ENCODE measurements at regions not wholly inside any gene's neighbourhood (a gene's known extent, or its start where the extent isn't known, plus 50 kb on each side); places are given as distances from the start of the nearest gene placed in this dataset.

DNA sequence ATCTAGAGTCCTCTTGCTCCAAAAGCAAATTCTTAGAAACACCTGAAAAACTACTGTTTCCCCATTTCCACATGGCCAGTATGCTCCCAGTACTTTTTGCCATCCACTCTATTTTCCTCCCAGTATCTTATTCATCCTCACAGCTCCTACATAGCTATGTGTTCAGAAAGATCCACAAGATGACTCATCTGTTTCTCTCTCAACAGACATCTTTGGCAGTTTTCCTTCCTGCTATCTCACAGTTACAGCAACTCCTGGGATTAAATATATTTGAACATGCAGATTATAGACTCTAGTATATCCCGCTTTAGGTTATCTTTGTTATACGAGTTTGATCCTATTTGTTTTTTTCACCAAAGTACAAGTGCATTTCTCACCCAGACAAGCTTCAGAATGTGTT is 675.6 kb upstream of the POT1 start:
- H3K9me3 ChIP-seq (replicated peaks; ENCODE audit: low read length): no peaks in the 10 kb centered on the region
- no peak overlapping the region for H3K9ac ChIP-seq (ENCODE audit: low read depth, low read length)

GRCh38 chr7:125602441-125602840 is 672.8 kb upstream of the POT1 start:
- no peak overlapping the region for H3K4me3 ChIP-seq (ENCODE audit: low read length)
- H3K4me1 ChIP-seq (ENCODE audit: control insufficient read depth, insufficient read depth, low read length): no peaks in the 10 kb centered on the region
- H3K27me3 ChIP-seq (ENCODE audit: control insufficient read depth, insufficient read depth, low read length): no peaks in the 10 kb centered on the region
- no peaks in the 10 kb centered on the region for H3K9me3 ChIP-seq (replicated peaks; ENCODE audit: low read length)
- H3K9ac ChIP-seq (ENCODE audit: low read depth, low read length): no peak overlapping the region
- no peaks in the 10 kb centered on the region for H3K36me3 ChIP-seq (ENCODE audit: insufficient read depth, low read length)
- no peak overlapping the region for H3K4me2 ChIP-seq (ENCODE audit: low read length)

More for the DNA sequence above, 675.6 kb upstream of the POT1 start:
- no peaks in the 10 kb centered on the region for H3K36me3 ChIP-seq (ENCODE audit: insufficient read depth, low read length)
- H3K4me2 ChIP-seq (ENCODE audit: low read length): no peak overlapping the region
- H3K4me1 ChIP-seq (ENCODE audit: control insufficient read depth, insufficient read depth, low read length): no peaks in the 10 kb centered on the region
- no peaks in the 10 kb centered on the region for H3K27me3 ChIP-seq (ENCODE audit: control insufficient read depth, insufficient read depth, low read length)
- H3K4me3 ChIP-seq (ENCODE audit: low read length): no peak overlapping the region

DNA sequence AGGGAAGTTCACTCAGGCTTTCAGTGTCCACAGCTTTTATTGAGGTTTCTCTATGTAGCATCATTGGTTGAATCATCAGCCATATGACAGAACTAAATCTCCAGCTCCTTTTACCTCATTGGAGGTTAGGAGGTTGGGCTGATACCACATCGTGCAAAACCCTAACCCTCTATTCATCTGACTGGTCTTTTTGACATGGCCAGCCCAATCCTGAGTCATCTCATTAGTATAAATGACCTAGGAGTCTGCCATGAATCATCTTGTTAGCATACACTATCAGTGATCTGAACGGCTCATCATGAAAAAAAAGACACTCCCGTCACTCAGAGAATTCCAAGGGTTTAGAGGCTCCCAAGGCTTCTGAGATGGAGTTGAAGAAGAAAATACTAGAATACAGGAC is 669.8 kb upstream of the POT1 start:
- no peak overlapping the region for H3K4me3 ChIP-seq (ENCODE audit: low read length)
- H3K4me1 ChIP-seq (ENCODE audit: control insufficient read depth, insufficient read depth, low read length): no peaks in the 10 kb centered on the region
- no peaks in the 10 kb centered on the region for H3K36me3 ChIP-seq (ENCODE audit: insufficient read depth, low read length)
- no peaks in the 10 kb centered on the region for H3K27me3 ChIP-seq (ENCODE audit: control insufficient read depth, insufficient read depth, low read length)
- H3K9me3 ChIP-seq (replicated peaks; ENCODE audit: low read length): no peaks in the 10 kb centered on the region
- H3K9ac ChIP-seq (ENCODE audit: low read depth, low read length): no peak overlapping the region
- no peak overlapping the region for H3K4me2 ChIP-seq (ENCODE audit: low read length)

- Histone ChIP-seq H3K27me3 (ENCODE audit: control insufficient read depth, insufficient read depth, low read length) (no peaks in the 10 kb centered on the region), H3K9me3 (replicated peaks; ENCODE audit: low read length) (no peaks in the 10 kb centered on the region), H3K9ac (ENCODE audit: low read depth, low read length) (no peak overlapping the region), H3K4me1 (ENCODE audit: control insufficient read depth, insufficient read depth, low read length) (no peaks in the 10 kb centered on the region), H3K4me2 (ENCODE audit: low read length) (no peak overlapping the region), H3K4me3 (ENCODE audit: low read length) (no peak overlapping the region), H3K36me3 (ENCODE audit: insufficient read depth, low read length) (no peaks in the 10 kb centered on the region)
Measured at GRCh38 chr7:125592331-125592730, 662.7 kb upstream of the POT1 start.

DNA sequence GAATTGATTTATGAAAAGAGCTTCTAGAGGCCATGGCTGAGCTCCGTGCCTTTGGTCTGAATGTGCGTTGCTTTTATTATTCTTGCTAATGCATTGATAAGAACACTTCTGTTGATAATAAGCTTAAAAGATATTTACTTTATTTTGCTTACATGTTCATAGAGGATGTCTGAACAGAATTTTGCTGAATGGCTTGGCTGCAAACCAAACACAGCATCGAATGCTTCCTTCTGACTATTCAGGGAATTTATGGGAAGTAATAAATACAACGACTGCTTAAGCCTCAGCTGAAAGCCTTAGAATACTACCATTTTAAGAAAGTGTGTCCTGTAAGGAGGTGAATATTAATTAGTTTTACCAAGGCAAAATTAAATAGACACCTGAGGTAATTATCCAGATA is 643.5 kb upstream of the POT1 start:
- Histone ChIP-seq H3K27me3 (ENCODE audit: control insufficient read depth, insufficient read depth, low read length) (no peaks in the 10 kb centered on the region), H3K4me1 (ENCODE audit: control insufficient read depth, insufficient read depth, low read length) (no peaks in the 10 kb centered on the region), H3K36me3 (ENCODE audit: insufficient read depth, low read length) (no peaks in the 10 kb centered on the region), H3K4me3 (ENCODE audit: low read length) (no peak overlapping the region), H3K9ac (ENCODE audit: low read depth, low read length) (no peak overlapping the region), H3K9me3 (replicated peaks; ENCODE audit: low read length) (peaks cover 8% of the 10 kb centered on the region), H3K4me2 (ENCODE audit: low read length) (no peak overlapping the region)

- Histone ChIP-seq H3K4me3 (ENCODE audit: low read length) (no peak overlapping the region), H3K36me3 (ENCODE audit: insufficient read depth, low read length) (no peaks in the 10 kb centered on the region), H3K4me1 (ENCODE audit: control insufficient read depth, insufficient read depth, low read length) (no peaks in the 10 kb centered on the region), H3K4me2 (ENCODE audit: low read length) (no peak overlapping the region), H3K9me3 (replicated peaks; ENCODE audit: low read length) (peaks cover 8% of the 10 kb centered on the region), H3K9ac (ENCODE audit: low read depth, low read length) (no peak overlapping the region), H3K27me3 (ENCODE audit: control insufficient read depth, insufficient read depth, low read length) (no peaks in the 10 kb centered on the region)
Measured at GRCh38 chr7:125572414-125572813, 642.8 kb upstream of the POT1 start.

DNA sequence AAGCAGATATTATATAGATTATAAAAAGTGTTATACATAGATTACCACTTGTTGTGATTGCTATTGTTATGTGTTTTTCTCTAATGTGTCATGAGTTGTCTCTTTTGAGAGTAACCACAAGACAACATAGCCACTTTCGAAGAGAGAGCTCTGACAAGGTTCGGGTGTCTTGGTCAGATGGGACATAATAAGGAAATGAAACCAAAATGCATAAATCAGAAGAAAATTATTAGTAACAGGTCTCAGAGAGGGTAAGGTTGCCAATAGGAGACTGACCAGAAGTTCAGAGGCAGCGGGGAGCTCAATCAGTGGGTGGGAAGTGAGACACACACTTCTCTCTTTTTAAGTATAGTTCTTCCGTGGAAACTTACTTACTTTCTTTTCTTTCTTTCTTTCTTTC is 639.2 kb upstream of the POT1 start:
- H3K27me3 ChIP-seq (ENCODE audit: control insufficient read depth, insufficient read depth, low read length): no peaks in the 10 kb centered on the region
- no peak overlapping the region for H3K9ac ChIP-seq (ENCODE audit: low read depth, low read length)
- no peak overlapping the region for H3K4me2 ChIP-seq (ENCODE audit: low read length)
- peaks cover 2% of the 10 kb centered on the region for H3K9me3 ChIP-seq (replicated peaks; ENCODE audit: low read length)
- H3K36me3 ChIP-seq (ENCODE audit: insufficient read depth, low read length): no peaks in the 10 kb centered on the region
- H3K4me3 ChIP-seq (ENCODE audit: low read length): no peak overlapping the region
- H3K4me1 ChIP-seq (ENCODE audit: control insufficient read depth, insufficient read depth, low read length): no peaks in the 10 kb centered on the region

DNA sequence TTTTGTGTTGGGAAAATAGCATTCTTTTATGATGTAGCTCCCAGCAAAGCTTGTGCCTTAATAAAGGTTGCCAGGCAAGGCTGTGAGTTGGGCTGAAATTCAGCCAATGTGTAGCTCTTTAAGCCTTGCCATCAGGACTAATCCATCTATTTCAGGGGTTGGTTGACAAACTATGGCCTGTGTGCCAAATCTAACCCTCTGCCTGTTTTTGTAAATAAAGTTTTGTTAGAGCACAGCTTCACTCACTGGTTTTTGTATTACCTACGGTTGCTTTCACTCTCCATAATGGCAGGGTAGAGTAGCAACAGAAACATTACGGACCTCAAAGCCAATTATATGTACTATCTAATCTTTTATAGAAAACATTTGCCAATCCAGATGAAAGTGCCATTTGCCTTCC is 638.1 kb upstream of the POT1 start:
- no peak overlapping the region for H3K4me2 ChIP-seq (ENCODE audit: low read length)
- no peak overlapping the region for H3K9ac ChIP-seq (ENCODE audit: low read depth, low read length)
- no peaks in the 10 kb centered on the region for H3K4me1 ChIP-seq (ENCODE audit: control insufficient read depth, insufficient read depth, low read length)
- no peaks in the 10 kb centered on the region for H3K36me3 ChIP-seq (ENCODE audit: insufficient read depth, low read length)
- peaks cover 2% of the 10 kb centered on the region for H3K9me3 ChIP-seq (replicated peaks; ENCODE audit: low read length)
- H3K4me3 ChIP-seq (ENCODE audit: low read length): no peak overlapping the region
- H3K27me3 ChIP-seq (ENCODE audit: control insufficient read depth, insufficient read depth, low read length): no peaks in the 10 kb centered on the region

GRCh38 chr7:125563964-125564529 is 634.4 kb upstream of the POT1 start:
- Histone ChIP-seq H3K4me1 (ENCODE audit: control insufficient read depth, insufficient read depth, low read length) (no peaks in the 10 kb centered on the region), H3K9ac (ENCODE audit: low read depth, low read length) (no peak overlapping the region), H3K4me2 (ENCODE audit: low read length) (no peak overlapping the region), H3K36me3 (ENCODE audit: insufficient read depth, low read length) (no peaks in the 10 kb centered on the region), H3K9me3 (replicated peaks; ENCODE audit: low read length) (peaks cover 2% of the 10 kb centered on the region), H3K4me3 (ENCODE audit: low read length) (no peak overlapping the region), H3K27me3 (ENCODE audit: control insufficient read depth, insufficient read depth, low read length) (no peaks in the 10 kb centered on the region)

DNA sequence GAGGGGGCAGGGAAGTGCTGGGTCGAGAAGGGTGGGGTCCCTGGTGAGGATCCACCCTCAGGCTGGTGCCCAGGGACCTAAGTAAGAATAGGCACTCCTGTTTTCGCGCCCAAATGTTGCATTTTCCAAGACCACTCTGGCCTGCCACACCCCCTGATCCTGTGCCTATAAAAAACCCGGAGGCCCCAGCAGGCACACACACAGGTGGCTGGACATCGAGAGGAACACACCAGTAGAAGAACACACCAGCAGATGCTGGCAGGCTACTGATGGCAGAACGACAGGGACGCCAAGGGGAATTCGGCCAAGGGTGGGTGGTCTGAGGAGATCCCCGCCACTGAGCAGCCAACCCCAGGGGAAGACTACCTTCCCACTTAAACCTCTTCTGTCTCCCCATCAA is 633.9 kb upstream of the POT1 start:
- H3K27me3 ChIP-seq (ENCODE audit: control insufficient read depth, insufficient read depth, low read length): no peaks in the 10 kb centered on the region
- no peak overlapping the region for H3K4me3 ChIP-seq (ENCODE audit: low read length)
- no peaks in the 10 kb centered on the region for H3K4me1 ChIP-seq (ENCODE audit: control insufficient read depth, insufficient read depth, low read length)
- H3K36me3 ChIP-seq (ENCODE audit: insufficient read depth, low read length): no peaks in the 10 kb centered on the region
- H3K4me2 ChIP-seq (ENCODE audit: low read length): no peak overlapping the region
- no peak overlapping the region for H3K9ac ChIP-seq (ENCODE audit: low read depth, low read length)
- H3K9me3 ChIP-seq (replicated peaks; ENCODE audit: low read length): no peaks in the 10 kb centered on the region

DNA sequence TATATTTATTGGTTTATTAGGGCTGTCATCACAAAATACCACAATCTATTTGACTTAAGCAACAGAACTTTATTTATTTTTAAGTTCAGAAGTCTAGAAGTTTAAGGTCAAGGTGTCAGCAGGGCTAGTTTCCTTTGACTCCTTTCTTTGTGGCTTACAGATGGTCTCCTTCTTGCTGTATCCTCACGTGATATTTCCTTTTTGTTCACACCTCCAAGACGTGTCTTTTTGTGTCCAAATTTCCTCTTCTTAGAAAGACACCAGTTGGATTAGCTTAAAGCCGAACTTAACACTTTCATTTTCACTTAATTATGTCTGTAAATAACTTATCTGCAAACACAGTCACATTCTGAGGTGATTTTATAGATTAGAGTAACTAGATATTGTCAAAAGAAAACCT is 631.4 kb upstream of the POT1 start:
- Histone ChIP-seq H3K27me3 (ENCODE audit: control insufficient read depth, insufficient read depth, low read length) (no peaks in the 10 kb centered on the region), H3K4me2 (ENCODE audit: low read length) (no peak overlapping the region), H3K36me3 (ENCODE audit: insufficient read depth, low read length) (no peaks in the 10 kb centered on the region), H3K4me1 (ENCODE audit: control insufficient read depth, insufficient read depth, low read length) (no peaks in the 10 kb centered on the region), H3K9me3 (replicated peaks; ENCODE audit: low read length) (no peaks in the 10 kb centered on the region), H3K4me3 (ENCODE audit: low read length) (no peak overlapping the region), H3K9ac (ENCODE audit: low read depth, low read length) (no peak overlapping the region)

- H3K4me1 ChIP-seq (ENCODE audit: control insufficient read depth, insufficient read depth, low read length): no peaks in the 10 kb centered on the region
- H3K27me3 ChIP-seq (ENCODE audit: control insufficient read depth, insufficient read depth, low read length): no peaks in the 10 kb centered on the region
- no peak overlapping the region for H3K9ac ChIP-seq (ENCODE audit: low read depth, low read length)
- H3K4me3 ChIP-seq (ENCODE audit: low read length): no peak overlapping the region
- H3K36me3 ChIP-seq (ENCODE audit: insufficient read depth, low read length): no peaks in the 10 kb centered on the region
- H3K4me2 ChIP-seq (ENCODE audit: low read length): no peak overlapping the region
- no peaks in the 10 kb centered on the region for H3K9me3 ChIP-seq (replicated peaks; ENCODE audit: low read length)
Measured at GRCh38 chr7:125559921-125560320, 630.3 kb upstream of the POT1 start.

Measured in skeletal muscle satellite cell (primary cell).